RPMI7951 (cell line): ENCODE measurements at regions not wholly inside any gene's neighbourhood (a gene's known extent, or its start where the extent isn't known, plus 50 kb on each side); places are given as distances from the start of the nearest gene placed in this dataset.

Source experiments
- DNase-seq: peaks from one replicate; pipeline ENCODE4 v3.0.0-alpha.2; 2012; ENCODE audit warnings: low read depth

DNA sequence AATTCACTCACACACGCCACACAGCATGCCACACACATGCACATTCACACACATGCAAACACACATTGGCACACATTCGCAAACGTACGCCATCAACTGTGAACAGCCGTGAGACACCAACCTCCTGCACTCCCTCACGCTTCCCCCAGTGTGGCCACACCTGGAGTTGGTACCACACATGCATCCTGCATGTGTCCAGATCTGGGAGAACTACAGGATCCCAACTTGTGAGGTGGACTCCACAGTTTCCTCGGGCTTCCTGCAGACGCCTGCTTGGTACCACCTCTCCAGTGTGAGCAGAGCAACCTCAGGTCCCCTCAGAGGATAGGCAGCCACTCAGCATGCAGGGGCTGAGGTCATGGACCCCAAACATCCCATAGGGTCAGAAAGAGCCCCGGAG, 239.0 kb downstream of the EIPR1 start:
- DNase-seq, result no peak

DNA sequence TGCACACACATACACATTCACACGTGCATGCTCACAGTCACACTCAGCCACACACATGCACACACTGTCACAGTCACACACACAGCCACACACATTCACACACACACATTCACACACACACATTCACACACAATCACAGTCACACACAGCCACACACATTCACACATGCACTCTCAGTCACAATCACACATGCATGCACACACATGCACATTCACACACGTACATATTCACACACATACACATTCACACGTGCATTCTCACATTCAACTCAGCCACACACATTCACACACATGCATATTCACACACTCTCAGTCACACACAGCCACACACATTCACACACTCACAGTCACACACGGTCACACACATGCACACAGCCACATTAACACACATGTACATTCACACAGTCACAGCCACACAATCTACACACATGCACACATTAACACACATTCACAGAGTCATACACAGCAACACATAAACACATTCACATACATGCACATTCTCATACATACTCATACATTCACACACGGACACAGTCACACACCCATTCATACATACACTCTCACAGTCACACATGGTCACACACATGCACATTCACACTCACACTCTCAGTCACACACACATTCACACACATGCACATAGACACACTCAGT, 239.8 kb downstream of the EIPR1 start:
- DNase-seq, result no peak

DNA sequence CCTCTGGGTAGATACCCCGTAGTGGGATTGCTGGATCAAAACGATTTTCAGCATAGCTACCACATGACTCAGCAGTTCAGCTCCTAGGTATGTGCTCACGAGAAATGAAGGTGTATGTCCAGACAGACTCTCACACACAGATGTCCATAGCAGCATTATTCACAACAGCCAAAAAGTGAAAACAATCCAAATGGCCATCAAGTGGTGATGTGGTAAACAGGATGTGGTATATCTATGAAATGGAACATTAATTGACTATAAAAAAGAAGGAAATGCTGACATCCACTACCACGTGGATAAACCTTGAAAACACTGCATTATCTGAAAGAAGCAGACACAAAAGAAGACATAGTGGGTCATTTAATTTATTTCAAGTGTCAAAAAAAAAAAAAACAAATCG, 241.9 kb downstream of the EIPR1 start:
- no peak for DNase-seq

DNA sequence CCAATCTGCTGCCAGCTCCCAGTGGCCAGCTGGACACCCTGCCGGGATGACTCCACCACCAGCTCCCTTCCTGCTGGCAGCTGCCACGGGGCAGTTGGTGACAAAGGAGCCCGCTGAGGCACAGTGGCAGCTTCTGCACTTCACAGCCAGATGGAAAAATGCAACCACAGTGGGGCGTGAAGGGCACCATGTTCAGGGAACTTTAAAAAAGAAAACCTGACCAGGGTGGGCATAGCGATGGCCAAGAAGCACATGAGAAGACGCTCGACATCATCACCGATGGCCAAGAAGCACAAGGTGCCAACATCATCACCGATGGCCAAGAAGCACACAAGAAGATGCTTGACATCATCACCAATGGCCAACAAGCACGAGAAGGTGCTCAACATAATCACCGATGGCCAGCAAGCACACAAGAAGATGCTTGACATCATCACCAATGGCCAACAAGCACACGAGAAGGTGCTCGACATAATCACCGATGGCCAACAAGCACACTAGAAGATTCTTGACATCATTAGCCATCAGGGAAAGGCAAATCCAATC, 243.5 kb downstream of the EIPR1 start:
- DNase-seq, result no peak

DNA sequence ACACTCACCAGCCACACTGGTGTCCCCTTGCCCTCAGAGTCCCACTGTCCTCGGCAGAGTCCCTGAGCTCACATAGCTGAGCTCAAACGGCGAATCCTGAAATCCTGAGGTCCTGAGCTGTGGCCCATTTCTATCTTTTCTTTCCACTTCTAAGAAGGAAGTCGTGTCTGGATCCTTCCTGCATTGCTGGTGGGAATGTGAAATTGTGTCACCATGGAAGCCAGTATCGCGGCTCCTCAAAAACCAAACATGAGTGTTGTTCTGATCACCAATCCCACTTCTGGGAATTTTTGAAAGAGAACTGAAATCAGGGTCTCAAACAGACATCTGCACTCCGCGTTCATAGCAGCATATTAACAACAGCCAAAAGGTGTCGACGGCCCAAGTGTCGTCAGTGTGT, 244.7 kb downstream of the EIPR1 start:
- no peak for DNase-seq

DNA sequence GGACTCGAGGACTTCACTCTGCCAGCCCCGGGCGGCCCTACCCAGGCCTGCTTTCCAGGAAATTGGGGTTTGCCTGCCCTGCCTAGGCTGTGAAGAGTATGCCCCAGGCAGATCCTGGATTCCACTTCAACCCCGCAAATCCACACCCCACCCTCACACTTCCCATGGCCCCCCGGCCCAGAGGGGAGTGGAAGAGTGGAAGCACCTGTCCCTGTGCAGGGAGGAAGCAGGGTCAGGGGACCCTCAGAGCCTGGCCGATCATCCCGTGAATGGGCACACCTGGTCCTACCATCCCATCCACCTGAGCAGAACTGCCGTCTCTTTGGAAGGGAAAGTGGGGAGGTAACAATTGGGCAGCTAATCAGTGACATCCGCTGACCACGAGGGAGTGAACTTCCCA, 245.2 kb downstream of the EIPR1 start:
- DNase-seq, result no peak

DNA sequence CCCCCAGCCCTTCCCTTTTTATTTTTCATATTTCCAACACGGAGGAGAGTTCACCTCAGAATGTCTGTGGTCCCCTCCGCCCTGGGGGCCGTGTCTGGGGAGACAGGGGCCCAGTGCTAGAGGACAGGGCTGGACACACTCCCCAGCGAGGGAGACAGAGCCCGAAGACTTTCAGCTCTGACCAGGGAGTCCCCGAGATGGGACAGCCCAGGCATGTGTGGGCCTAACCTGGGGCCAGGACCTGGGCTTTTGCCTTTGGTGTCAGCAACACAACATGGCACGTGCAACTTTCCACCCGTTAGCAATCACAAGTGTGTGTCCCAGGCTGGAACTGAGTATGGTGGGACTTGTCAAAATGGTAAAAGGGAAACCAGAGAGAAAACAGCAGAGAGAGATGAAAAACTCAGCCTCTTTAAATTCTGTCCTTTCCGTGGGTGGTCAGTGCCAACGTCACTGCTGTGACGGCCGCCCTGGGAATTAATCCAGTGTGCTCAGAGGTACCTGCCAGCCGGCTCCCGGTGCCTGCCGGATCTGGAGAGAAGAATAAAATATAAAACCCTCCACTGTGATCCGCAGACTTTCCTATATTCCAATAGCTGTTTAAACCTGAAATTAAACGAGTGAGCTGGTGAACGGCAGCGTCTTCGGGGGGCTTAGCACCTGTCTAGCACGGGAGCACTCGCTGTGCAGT, 245.8 kb downstream of the EIPR1 start:
- no peak for DNase-seq

DNA sequence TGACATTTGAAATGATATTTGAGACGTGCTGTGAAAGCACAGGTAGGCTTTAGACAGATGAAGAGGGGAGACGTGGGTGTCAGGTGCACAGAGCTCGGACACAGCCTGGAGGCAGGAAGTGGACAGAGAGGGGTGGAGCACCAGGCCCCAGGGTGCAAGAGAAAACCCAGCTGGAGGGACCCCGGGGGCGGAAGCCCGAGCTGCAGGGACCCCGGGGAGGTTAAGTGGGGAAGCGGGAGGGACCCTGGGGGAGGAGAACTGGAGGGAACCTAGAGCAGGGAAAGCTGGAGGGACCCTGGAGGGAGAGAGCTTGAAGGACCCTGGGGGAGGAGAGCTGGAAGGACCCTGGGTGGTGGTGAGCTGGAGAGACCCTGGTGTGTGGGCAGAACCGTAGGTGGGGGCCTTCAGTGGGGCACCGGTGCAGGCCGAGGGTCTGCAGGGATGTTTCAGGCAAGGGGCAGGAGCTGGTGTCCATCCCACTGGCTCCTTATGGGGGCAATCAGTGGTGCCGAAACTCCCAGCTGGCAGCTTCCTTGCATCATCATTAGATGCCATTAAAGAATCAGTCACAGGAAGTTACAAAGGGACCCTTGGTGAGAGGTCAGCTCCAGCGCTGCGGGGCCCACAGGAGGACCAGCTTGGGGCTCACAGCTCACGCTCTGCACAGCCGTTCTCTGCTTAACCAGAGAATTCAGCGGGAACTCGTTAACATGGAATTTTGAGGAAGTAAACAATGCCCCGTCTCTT, 246.6 kb downstream of the EIPR1 start:
- no peak for DNase-seq

DNA sequence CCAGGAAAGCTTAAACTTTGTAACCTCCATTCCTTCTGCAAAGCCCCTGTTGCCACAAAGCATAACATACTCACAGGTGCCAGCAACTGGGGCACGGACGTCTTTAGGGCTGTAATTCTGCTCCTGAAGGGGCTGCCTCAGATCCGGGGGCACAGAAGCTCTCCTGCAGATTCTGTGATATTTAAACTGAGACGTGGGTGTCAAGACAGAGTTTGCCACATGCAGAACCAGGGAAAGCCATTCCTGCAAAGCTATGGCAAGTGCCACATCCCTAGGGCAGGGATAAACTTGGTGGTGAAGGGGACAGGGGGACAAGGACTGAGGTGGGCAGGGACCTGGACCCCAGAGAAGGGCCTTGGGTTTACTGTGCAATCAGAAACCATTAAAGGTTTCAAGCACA, 247.2 kb downstream of the EIPR1 start:
- DNase-seq, result no peak

DNA sequence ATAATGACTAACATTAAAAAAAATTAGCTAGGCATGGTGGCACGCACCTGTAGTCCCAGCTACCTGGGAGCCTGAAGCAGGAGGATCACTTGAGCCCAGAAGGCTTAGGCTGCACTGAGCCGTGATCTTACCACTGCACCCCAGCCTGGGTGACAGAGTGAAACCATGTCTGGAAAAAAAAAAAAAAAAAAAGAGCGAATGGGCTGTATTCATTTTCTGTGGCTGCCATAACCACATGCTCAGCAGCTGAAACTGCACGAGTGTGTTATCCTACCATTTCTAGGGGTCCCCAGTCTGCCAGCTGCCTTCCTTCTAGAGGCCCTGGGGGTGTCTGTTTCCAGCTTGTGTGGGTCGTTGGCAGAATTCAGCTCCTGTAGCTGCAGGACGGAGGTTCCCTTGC, 247.8 kb downstream of the EIPR1 start:
- no peak for DNase-seq

DNA sequence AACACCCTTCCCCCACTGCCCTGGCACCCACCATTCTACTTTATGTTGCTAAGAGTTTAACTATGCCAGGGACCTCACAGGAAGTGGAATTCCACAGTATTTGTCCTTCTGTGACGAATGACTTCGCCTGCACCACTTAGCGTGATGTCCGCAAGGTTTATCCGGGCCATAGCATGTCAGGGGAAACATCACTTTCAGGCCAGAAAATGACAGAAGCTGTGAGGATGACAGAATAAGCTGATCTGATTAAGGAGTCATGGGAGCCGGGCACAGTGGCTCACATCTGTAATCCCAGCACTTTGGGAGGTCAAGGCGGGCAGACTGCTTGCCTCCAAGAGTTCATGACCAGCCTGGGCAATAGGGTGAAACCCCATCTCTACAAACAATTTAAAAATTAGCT, 248.8 kb downstream of the EIPR1 start:
- DNase-seq, result no peak

DNA sequence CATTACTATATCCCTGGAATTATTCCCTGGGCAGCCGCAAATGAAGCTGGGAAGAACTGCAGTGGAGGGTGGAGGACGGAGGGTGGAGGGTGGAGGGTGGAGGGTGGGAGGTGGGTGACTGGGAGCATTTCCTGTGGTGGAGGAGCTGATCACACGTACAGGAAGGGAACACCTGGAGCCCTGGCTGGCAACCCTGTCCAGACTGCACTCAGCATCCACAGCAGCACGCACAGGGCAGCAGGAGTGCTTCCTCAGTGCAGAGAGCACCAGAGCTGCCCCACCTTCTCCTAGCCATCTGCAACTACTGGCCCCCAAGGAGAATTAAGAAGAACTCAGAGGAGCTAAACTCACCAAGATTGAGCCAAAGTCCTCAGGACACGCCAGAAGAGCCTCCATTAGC, 249.9 kb downstream of the EIPR1 start:
- DNase-seq, result no peak

DNA sequence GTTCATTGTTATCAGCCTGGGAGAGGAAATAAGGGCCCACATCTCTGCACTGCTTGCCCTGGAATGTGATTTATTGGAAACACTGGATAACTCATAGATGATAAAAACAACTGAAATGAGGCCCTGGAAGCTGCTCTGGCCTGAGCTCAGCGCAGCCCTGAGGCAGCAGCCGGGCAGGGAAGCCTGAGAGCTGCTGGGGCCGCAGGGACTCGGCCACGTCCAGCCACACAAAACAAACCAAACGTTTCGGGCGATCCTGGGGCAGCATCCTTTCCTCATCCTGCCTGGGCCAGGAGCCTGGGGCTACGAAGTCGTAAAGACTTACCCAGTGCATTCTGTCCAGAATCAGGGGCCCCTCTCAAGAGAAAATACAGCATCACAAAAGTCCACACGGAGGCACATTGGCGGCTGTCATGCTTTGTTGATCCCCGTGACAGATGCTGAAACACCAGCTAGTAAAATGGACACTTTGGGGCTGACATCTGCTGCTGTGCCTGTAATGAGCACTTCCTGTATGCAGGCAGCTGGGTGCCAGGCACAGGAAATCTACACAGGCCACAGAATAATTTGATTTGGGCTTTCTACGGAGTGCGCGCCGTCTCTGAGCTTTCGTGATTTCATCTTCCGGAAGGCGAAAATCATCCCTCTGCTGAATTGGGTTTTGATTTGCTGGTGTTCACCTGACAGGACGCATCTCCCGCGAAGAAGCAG, 250.6 kb downstream of the EIPR1 start:
- DNase-seq, result peak; percentile 13

DNA sequence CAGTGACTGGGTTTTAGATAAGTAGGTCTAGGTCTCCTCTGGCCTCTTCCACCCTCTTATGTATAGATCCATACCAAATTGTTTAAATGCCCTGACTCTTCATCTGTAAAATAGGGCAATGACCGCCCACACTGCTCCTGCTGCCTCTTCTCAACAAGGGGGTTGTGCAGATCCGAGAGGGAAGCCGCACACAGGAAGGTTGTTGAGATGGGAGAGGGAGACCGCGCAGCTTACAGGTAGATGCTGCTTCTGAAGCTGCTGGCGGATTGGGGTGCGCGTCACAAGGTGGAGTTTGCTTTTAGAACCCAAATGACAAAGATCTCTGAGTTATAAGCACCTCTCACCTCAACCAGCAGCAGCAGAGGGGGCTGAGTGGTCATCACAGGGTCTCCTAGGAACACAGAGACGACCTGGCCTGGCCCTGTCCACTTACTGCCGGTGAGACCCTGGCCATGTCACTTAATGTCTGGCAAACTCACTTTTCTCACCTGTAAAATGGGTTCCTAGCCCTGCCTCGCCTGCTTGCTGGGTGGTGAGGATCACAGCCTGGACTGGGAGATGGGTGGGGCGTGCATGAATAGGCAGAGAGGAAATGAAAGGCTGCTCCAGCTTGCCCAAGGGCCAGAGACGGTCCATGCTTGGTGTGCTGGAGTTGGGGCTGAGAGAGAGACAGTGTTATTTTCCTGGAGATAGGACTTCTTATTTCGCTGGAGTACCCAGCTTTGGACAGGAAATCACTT, 251.3 kb downstream of the EIPR1 start:
- DNase-seq, result no peak

DNA sequence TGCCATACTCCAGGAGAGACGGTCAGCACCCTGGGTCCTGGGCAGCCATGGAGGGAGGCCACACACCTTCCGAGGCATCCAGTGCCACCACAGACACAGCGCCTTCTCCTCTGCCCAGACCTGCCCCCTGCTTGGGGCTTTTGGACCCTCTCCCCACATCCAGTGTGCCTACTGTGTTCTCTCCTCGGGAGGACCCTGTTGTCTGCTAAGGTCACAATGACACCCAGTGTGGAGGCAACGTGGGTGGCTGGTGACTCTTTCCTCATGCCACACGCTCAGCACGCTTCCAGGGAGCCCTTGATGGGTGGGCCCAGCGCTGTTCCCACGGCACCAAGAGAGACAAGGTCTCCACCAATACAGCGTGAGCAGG, 251.9 kb downstream of the EIPR1 start:
- DNase-seq, result no peak

DNA sequence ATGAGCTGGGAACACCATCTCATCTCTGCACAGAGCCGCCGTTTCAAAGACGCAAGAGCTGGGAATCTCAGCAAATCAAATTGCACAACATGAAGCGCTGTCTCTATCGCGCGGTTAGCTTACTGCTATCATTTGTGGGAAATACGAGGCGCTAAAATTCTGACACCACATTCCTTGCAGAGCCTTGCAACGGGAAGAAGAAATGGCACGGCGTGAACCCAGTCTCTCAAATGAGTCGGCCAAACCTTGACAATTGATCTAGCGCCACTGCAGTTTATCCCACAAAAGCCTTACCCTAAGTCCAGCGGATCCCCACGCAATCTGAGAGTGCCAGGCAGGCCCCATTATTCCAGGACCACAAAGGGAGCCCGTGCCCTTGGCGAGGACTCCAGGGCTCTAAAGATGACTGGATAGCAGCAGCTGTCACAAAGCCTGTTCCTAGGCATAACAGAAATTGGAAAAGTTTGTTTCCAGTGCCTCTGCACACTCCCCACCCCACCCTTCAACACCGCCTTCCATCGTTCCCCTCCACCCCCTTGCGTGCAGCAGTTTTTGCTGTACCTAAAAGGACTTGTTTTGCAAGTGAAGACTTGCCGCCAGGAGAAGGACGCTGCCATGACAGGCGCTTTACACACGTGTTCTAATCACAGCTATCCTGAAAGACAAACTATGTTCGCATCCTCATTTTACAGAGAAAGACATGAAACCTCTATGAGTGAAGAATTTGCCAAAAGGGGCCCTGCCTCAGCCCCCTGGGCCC, 252.4 kb downstream of the EIPR1 start:
- DNase-seq, result no peak

DNA sequence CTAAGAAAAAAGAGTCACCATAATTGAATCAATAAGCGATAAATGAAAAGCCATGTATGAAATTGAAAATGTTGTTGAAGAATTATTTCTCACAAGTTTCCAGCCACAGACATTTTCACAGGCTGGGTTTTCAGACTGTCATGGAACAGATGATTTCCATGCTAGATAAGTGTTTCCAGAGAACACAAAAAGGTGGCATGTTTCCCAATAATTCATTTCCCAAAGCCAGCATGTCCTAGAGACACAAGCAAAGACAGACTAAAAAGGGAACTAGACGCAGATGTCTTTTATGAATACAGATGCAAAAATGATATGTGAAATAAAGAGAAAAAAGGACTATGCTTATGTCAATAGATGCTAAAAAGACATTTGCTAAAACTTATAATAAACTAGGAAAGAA, 255.1 kb downstream of the EIPR1 start:
- no peak for DNase-seq

DNA sequence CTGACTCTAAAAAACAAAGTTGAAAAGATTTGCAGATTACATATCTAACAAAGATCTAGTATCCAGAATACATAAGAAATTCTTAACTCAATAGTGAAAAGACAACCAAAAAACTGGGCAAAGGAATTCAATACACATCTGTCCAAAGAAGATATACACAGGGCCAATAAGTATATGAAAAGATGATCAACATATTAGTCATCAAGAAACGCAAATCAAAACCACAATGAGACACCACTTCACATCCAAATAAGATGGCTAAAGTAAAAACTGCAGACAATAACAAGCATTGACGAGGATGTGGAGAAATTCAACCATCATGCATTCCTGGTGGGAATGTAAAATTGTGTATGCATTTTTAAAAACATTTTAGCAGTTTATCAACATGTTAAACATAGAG, 256.0 kb downstream of the EIPR1 start:
- no peak for DNase-seq

DNA sequence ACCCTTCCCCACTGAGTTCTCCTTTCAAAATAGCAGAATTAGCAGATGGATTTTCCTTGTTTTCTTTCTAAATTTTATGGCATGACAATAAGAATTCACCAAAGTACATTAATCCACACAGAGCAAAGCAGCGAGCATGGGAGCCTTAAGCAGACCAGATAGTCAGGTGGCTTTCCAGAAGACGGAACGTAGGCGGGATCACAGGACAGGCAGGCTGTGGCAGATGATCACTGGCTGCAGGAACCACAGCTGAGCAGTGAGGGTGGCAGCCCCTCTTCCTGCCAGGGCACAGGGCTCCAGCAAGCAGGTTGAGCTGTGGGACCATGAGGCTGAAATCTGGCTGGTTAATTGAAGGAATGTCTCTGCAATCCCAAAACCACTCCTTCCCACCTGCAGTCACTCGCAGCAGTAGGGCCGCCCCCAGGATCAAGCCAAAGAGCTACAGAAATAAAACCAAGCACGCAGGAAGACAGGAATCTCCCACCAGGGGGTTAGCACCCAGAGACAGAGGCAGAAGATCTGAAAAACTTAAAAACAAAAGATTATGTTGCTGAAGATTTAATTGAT, 259.9 kb downstream of the EIPR1 start:
- DNase-seq, result no peak

DNA sequence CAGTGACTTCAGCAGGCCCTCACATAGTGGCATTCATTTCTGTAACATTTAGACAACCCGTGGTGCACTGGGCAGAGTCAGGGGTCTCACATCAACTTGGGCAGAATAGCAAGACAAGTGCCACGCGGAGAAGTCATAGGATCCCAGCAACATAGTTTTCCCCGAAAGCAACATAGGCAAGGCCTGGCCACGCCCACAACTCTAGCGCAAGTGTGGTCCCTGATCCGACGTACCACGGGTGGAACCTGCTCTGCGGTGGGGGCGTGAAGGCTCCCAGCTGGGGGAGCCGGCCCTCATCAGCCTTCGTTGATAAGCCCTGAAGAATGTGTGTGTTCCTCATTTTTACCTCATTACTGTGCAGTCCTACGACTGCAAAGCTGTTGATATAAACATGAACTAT, 261.2 kb downstream of the EIPR1 start:
- DNase-seq, result no peak
